H9 (cell line): ENCODE measurements at regions not wholly inside any gene's neighbourhood (a gene's known extent, or its start where the extent isn't known, plus 50 kb on each side); places are given as distances from the start of the nearest gene placed in this dataset.

Experiments used
- DNase-seq: peaks from one replicate; pipeline ENCODE4 v3.0.0-alpha.2; 2017
- H2AFZ ChIP-seq: one replicate; pipeline ENCODE4 v1.6.1; 2013; ENCODE audit warnings: mild to moderate bottlenecking, low read length, control low read depth, moderate library complexity
- H2AK5ac ChIP-seq: 2 replicates; pipeline ENCODE4 v1.6.1; 2013; ENCODE audit warnings: low read length, control low read depth, mixed read lengths; ENCODE audit not compliant: insufficient read length
- H2BK120ac ChIP-seq: one replicate; pipeline ENCODE4 v1.6.1; 2013; ENCODE audit warnings: low read depth, mild to moderate bottlenecking, low read length, control low read depth, inconsistent platforms; ENCODE audit not compliant: poor library complexity, severe bottlenecking
- H2BK12ac ChIP-seq: 2 replicates; pipeline ENCODE4 v1.6.1; 2013; ENCODE audit warnings: low read length, control low read depth, mixed read lengths, low read depth; ENCODE audit not compliant: insufficient read length
- H2BK15ac ChIP-seq: 2 replicates; pipeline ENCODE4 v1.6.1; 2013; ENCODE audit warnings: low read depth, low read length, control low read depth
- H2BK20ac ChIP-seq: one replicate; pipeline ENCODE4 v1.6.1; 2013; ENCODE audit warnings: low read depth, mild to moderate bottlenecking, low read length, control low read depth, inconsistent platforms; ENCODE audit not compliant: poor library complexity, severe bottlenecking
- H2BK5ac ChIP-seq: 2 replicates; pipeline ENCODE4 v1.6.1; 2013; ENCODE audit warnings: low read length, control low read depth, mixed read lengths; ENCODE audit not compliant: insufficient read length
- H3K14ac ChIP-seq: 2 replicates; pipeline ENCODE4 v1.6.1; 2013; ENCODE audit warnings: low read length, control low read depth; ENCODE audit not compliant: insufficient read depth
- H3K18ac ChIP-seq: 2 replicates; pipeline ENCODE4 v1.6.1; 2013; ENCODE audit warnings: low read depth, mild to moderate bottlenecking, mixed read lengths, low read length, control low read depth; ENCODE audit not compliant: insufficient read length
- H3K23ac ChIP-seq: 2 replicates; pipeline ENCODE4 v1.6.1; 2013; ENCODE audit warnings: low read length, control low read depth, mixed read lengths, low read depth; ENCODE audit not compliant: insufficient read length
- H3K23me2 ChIP-seq: 2 replicates; pipeline ENCODE4 v1.6.1; 2013; ENCODE audit warnings: low read depth, mild to moderate bottlenecking, mixed read lengths, low read length, control low read depth; ENCODE audit not compliant: insufficient read length, poor library complexity, severe bottlenecking
- H3K27ac ChIP-seq: 2 replicates; pipeline ENCODE4 v1.5.1; 2013; ENCODE audit warnings: low read length, control low read depth, mixed read lengths, low read depth; ENCODE audit not compliant: insufficient read length
- H3K27me3 ChIP-seq: 2 replicates; pipeline ENCODE4 v1.6.1; 2013; ENCODE audit warnings: low read length, control low read depth, inconsistent platforms; ENCODE audit not compliant: insufficient read depth
- H3K4ac ChIP-seq: 2 replicates; pipeline ENCODE4 v1.6.1; 2013; ENCODE audit warnings: low read depth, mild to moderate bottlenecking, control low read depth, inconsistent platforms, low read length, moderate library complexity
- H3K4me1 ChIP-seq: 2 replicates; pipeline ENCODE4 v1.6.1; 2013; ENCODE audit warnings: low read length, control low read depth, inconsistent platforms; ENCODE audit not compliant: insufficient read depth
- H3K4me2 ChIP-seq: 2 replicates; pipeline ENCODE4 v1.6.1; 2013; ENCODE audit warnings: low read length, control low read depth, mixed read lengths; ENCODE audit not compliant: insufficient read length, insufficient read depth
- H3K56ac ChIP-seq: 2 replicates; pipeline ENCODE4 v1.6.1; 2013; ENCODE audit warnings: low read depth, mild to moderate bottlenecking, mixed read lengths, low read length, control low read depth; ENCODE audit not compliant: insufficient read length
- H3K79me1 ChIP-seq: 2 replicates; pipeline ENCODE4 v1.6.1; 2013; ENCODE audit warnings: low read depth, mild to moderate bottlenecking, moderate library complexity, low read length, control low read depth, inconsistent platforms; ENCODE audit not compliant: insufficient read depth, poor library complexity, severe bottlenecking
- H3K79me2 ChIP-seq: 2 replicates; pipeline ENCODE4 v1.6.1; 2013; ENCODE audit warnings: low read length, control low read depth, inconsistent platforms; ENCODE audit not compliant: insufficient read depth
- H3K9ac ChIP-seq: 2 replicates; pipeline ENCODE4 v1.6.1; 2013; ENCODE audit warnings: low read length, control low read depth, mixed read lengths; ENCODE audit not compliant: insufficient read length; ENCODE audit errors: extremely low read depth
- H3K9me3 ChIP-seq: one replicate; pipeline ENCODE4 v1.6.1; 2013; ENCODE audit warnings: low read depth, low read length, inconsistent platforms; ENCODE audit not compliant: control insufficient read depth
- H3T11ph ChIP-seq: one replicate; pipeline ENCODE4 v1.6.1; 2013; ENCODE audit warnings: mild to moderate bottlenecking, low read length, control low read depth, inconsistent platforms
- H4K20me1 ChIP-seq: one replicate; pipeline ENCODE4 v1.6.1; 2013; ENCODE audit not compliant: control insufficient read depth, insufficient read length, insufficient read depth
- H4K5ac ChIP-seq: 2 replicates; pipeline ENCODE4 v1.6.1; 2013; ENCODE audit warnings: low read depth, mild to moderate bottlenecking, mixed read lengths, low read length, control low read depth; ENCODE audit not compliant: insufficient read length
- H4K8ac ChIP-seq: replicated peaks from 2 replicates; pipeline ENCODE4 v1.6.1; 2013; ENCODE audit warnings: low read length, control low read depth, mixed read lengths, low read depth; ENCODE audit not compliant: insufficient read length
- H4K91ac ChIP-seq: 2 replicates; pipeline ENCODE4 v1.6.1; 2013; ENCODE audit warnings: low read depth, mild to moderate bottlenecking, moderate library complexity, mixed read lengths, low read length, control low read depth; ENCODE audit not compliant: insufficient read length
- H3K27ac Mint-ChIP-seq, 3 experiments: 2 replicates in 2 of 3; 3 replicates in 1 of 3; pipeline ENCODE4 v1.8.0; 2020 to 2021; ENCODE audit warnings: mixed read lengths in 3 of 3, mild to moderate bottlenecking in 1 of 3, moderate library complexity in 1 of 3
- H3K27me3 Mint-ChIP-seq: 2 replicates; pipeline ENCODE4 v1.8.0; 2021; ENCODE audit warnings: low read depth, mild to moderate bottlenecking, moderate library complexity, mixed read lengths
- H3K36me3 Mint-ChIP-seq, 3 experiments: 2 replicates in 2 of 3; 3 replicates in 1 of 3; pipeline ENCODE4 v1.8.0; 2020 to 2021; ENCODE audit warnings: low read depth in 3 of 3, mixed read lengths in 3 of 3; ENCODE audit not compliant: insufficient read depth in 1 of 3
- H3K4me1 Mint-ChIP-seq, 2 experiments: 2 replicates each; pipeline ENCODE4 v1.8.0; 2020; ENCODE audit warnings: mixed read lengths in 2 of 2
- H3K4me3 Mint-ChIP-seq, 2 experiments: 2 replicates in 1 of 2; 3 replicates in 1 of 2; pipeline ENCODE4 v1.8.0; 2020 to 2021; ENCODE audit warnings: mild to moderate bottlenecking in 2 of 2, mixed read lengths in 2 of 2, moderate library complexity in 1 of 2
- H3K9me3 Mint-ChIP-seq, 2 experiments: 2 replicates in 1 of 2; 3 replicates in 1 of 2; pipeline ENCODE4 v1.8.0; 2020; ENCODE audit warnings: mild to moderate bottlenecking in 2 of 2, mixed read lengths in 2 of 2, moderate library complexity in 1 of 2
- WGBS: extraction: QIAGEN DNeasy Blood & Tissue Kit; methylation state at CpG from one replicate; pipeline ENCODE4 v1.1.7; 2013; ENCODE audit warnings: missing lambda C conversion rate, low lambda C conversion rate, mixed read lengths; ENCODE audit not compliant: insufficient read length; ENCODE audit errors: extremely low coverage; 5-methylcytosine and 5-hydroxymethylcytosine counted together
- TF ChIP-seq, protein P1 (sequence below): fragments of 200-600 bp; sonication (generic); conservative IDR thresholded peaks from 3 replicates; pipeline ENCODE4 v1.8.0; 2021; ENCODE audit warnings: antibody characterized with exemption, mild to moderate bottlenecking

DNA sequence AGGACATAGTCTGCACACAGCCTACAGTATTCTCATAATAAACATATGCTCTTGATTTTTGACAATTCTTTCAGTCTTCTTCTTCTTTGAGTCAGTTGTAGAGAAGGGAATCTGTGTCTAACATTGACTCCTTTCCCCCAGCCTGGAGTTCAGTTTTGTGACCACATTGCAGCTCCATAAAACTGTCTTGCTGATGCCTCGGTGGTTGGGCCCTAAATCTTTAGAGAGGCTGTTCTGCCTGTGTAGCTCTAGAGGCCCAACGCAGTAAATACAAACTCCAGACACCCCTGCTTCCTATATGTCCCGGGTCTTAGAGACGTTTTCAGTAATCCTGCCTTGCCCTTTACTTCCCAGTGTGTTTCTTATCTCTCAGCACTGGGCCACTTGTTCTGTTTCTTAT, 639.5 kb upstream of the AADAT start:
- no peak overlapping the region for H3K56ac ChIP-seq
- Mint-ChIP-seq H3K27me3 (no peaks in the 10 kb centered on the region), H3K9me3 (no peaks in the 10 kb centered on the region), H3K4me1 (no peaks in the 10 kb centered on the region), H3K36me3 (no peaks in the 10 kb centered on the region), H3K4me3 (no peak overlapping the region), H3K27ac (peak overlapping the region in 1 of 3 experiments; percentile 6; a peak in 2 of 7 replicates)
- no peaks in the 10 kb centered on the region for H3K4me1 ChIP-seq
- H3K79me2 ChIP-seq = no peaks in the 10 kb centered on the region
- TF ChIP-seq, protein P1, sequence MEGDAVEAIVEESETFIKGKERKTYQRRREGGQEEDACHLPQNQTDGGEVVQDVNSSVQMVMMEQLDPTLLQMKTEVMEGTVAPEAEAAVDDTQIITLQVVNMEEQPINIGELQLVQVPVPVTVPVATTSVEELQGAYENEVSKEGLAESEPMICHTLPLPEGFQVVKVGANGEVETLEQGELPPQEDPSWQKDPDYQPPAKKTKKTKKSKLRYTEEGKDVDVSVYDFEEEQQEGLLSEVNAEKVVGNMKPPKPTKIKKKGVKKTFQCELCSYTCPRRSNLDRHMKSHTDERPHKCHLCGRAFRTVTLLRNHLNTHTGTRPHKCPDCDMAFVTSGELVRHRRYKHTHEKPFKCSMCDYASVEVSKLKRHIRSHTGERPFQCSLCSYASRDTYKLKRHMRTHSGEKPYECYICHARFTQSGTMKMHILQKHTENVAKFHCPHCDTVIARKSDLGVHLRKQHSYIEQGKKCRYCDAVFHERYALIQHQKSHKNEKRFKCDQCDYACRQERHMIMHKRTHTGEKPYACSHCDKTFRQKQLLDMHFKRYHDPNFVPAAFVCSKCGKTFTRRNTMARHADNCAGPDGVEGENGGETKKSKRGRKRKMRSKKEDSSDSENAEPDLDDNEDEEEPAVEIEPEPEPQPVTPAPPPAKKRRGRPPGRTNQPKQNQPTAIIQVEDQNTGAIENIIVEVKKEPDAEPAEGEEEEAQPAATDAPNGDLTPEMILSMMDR = no peak
- no peaks in the 10 kb centered on the region for H3K27me3 ChIP-seq
- no peak overlapping the region for H2BK5ac ChIP-seq
- H2BK12ac ChIP-seq = no peak overlapping the region
- no peak overlapping the region for H3K18ac ChIP-seq
- H4K91ac ChIP-seq = no peak overlapping the region
- no peak overlapping the region for H2AK5ac ChIP-seq
- no CpG with 5 or more reads among the region's 4 CpGs for WGBS
- H4K20me1 ChIP-seq = no peaks in the 10 kb centered on the region
- H3K23me2 ChIP-seq = no peaks in the 10 kb centered on the region
- H3K79me1 ChIP-seq = no peaks in the 10 kb centered on the region
- H3K23ac ChIP-seq = no peak overlapping the region
- H4K5ac ChIP-seq = no peak overlapping the region
- no peak overlapping the region for H2BK120ac ChIP-seq
- no peak overlapping the region for H3K14ac ChIP-seq
- no peak overlapping the region for H2BK15ac ChIP-seq
- H3K27ac ChIP-seq = no peak overlapping the region
- H3K9ac ChIP-seq = no peak overlapping the region
- H2AFZ ChIP-seq = no peak overlapping the region
- H3K9me3 ChIP-seq = no peaks in the 10 kb centered on the region
- H4K8ac ChIP-seq = no peak overlapping the region
- no peak overlapping the region for H3K4ac ChIP-seq
- no peak overlapping the region for H2BK20ac ChIP-seq
- H3K4me2 ChIP-seq = no peak overlapping the region
- H3T11ph ChIP-seq = no peak overlapping the region
- DNase-seq = no peak
